PC-3 (cell line): ENCODE measurements at regions not wholly inside any gene's neighbourhood (a gene's known extent, or its start where the extent isn't known, plus 50 kb on each side); places are given as distances from the start of the nearest gene placed in this dataset.
A peak's percentile ranks its signal among the peaks of the same experiment; 100 is the strongest.

ENCODE experiments used
- ATAC-seq: fragments of 200-7000 bp; cut with Tn5 transposase; 2 replicates; pipeline ENCODE4 v1.9.1; 2020; ENCODE audit warnings: mild to moderate bottlenecking, moderate library complexity
- BruUV-seq: library from RNA; stranded (reverse); fragments of 400-500 nt; replicated peaks from 2 replicates; lab custom pipeline; 2021; lab: Mats Ljungman, UMichigan
- CTCF ChIA-PET: fragments of 300-600 bp; sonication (Branson Sonifier 250); formaldehyde crosslinking; loops from one replicate; lab custom pipeline; 2022; ENCODE audit warnings: antibody characterized with exemption; lab: Charles Lee
- POLR2A ChIA-PET: fragments of 300-600 bp; sonication (Branson Sonifier 250); formaldehyde crosslinking; loops from one replicate; lab custom pipeline; 2022; ENCODE audit warnings: antibody characterized with exemption; ENCODE audit not compliant: unreplicated experiment; lab: Charles Lee
- DNase-seq: peaks from one replicate; pipeline ENCODE4 v3.0.0-alpha.2; 2015
- H2AFZ ChIP-seq: fragments of 300-600 bp; sonication (generic); 2 replicates; pipeline ENCODE4 v1.6.0; 2016; ENCODE audit warnings: antibody characterized with exemption, low read length
- H3F3A ChIP-seq: fragments of 300-600 bp; sonication (generic); one replicate; pipeline ENCODE4 v1.6.0; 2017; ENCODE audit warnings: antibody characterized with exemption, low read length, control low read depth, mild to moderate bottlenecking; ENCODE audit not compliant: unreplicated experiment
- H3K27ac ChIP-seq: fragments of 300-600 bp; sonication (generic); 2 replicates; pipeline ENCODE4 v1.5.1; 2016; ENCODE audit warnings: mild to moderate bottlenecking, low read length
- H3K27me3 ChIP-seq: fragments of 300-600 bp; sonication (generic); 2 replicates; pipeline ENCODE4 v1.6.1; 2016; ENCODE audit warnings: low read length, mixed read lengths
- H3K36me3 ChIP-seq: fragments of 300-600 bp; sonication (generic); 2 replicates; pipeline ENCODE4 v1.6.1; 2016; ENCODE audit warnings: low read depth, mixed run types, low read length, mixed read lengths
- H3K4me1 ChIP-seq: fragments of 300-600 bp; sonication (generic); 2 replicates; pipeline ENCODE4 v1.5.1; 2016; ENCODE audit warnings: low read length; ENCODE audit not compliant: insufficient read depth
- H3K4me2 ChIP-seq: fragments of 300-600 bp; sonication (generic); 2 replicates; pipeline ENCODE4 v1.6.0; 2016; ENCODE audit warnings: low read length
- H3K4me3 ChIP-seq: fragments of 300-600 bp; sonication (generic); 2 replicates; pipeline ENCODE4 v1.5.1; 2016; ENCODE audit warnings: mild to moderate bottlenecking, low read length, mixed read lengths
- H3K79me2 ChIP-seq: fragments of 300-600 bp; sonication (generic); 2 replicates; pipeline ENCODE4 v1.6.1; 2017; ENCODE audit warnings: low read length, mixed read lengths
- H3K9ac ChIP-seq: fragments of 300-600 bp; sonication (generic); 2 replicates; pipeline ENCODE4 v1.6.0; 2016; ENCODE audit warnings: mild to moderate bottlenecking, low read length
- H3K9me2 ChIP-seq: fragments of 300-600 bp; sonication (generic); replicated peaks from 2 replicates; pipeline ENCODE4 v1.6.1; 2016; ENCODE audit warnings: mixed run types, low read length, mixed read lengths
- H3K9me3 ChIP-seq: fragments of 300-600 bp; sonication (generic); 2 replicates; pipeline ENCODE4 v1.6.1; 2016; ENCODE audit warnings: low read length, mixed read lengths
- H4K20me1 ChIP-seq: fragments of 300-600 bp; sonication (generic); 2 replicates; pipeline ENCODE4 v1.6.1; 2016; ENCODE audit warnings: low read length, mixed read lengths
- CTCF ChIP-seq: fragments of 300-600 bp; sonication (generic); conservative IDR thresholded peaks from 2 replicates; pipeline ENCODE4 v1.5.1; 2017; ENCODE audit warnings: antibody characterized with exemption, low read depth, mild to moderate bottlenecking, low read length
- EZH2 ChIP-seq: fragments of 300-600 bp; sonication (generic); IDR thresholded peaks from one replicate; pipeline ENCODE4 v1.6.1; 2017; ENCODE audit warnings: antibody characterized with exemption, mild to moderate bottlenecking, low read length; ENCODE audit not compliant: unreplicated experiment
- EZH2phosphoT487 ChIP-seq: fragments of 300-600 bp; sonication (generic); IDR thresholded peaks from 2 replicates; pipeline ENCODE4 v1.6.1; 2018; ENCODE audit warnings: mild to moderate bottlenecking, antibody characterized with exemption, low read length, borderline replicate concordance
- intact Hi-C: fragments of 100-400 bp; cut with micrococcal nuclease; formaldehyde crosslinking; loops from 2 replicates; pipeline ENCODE4 v1.9.0; 2023

- Histone ChIP-seq H3K4me2 (peak overlapping the region; percentile 52), H3K79me2 (no peaks in the 10 kb centered on the region), H3K27me3 (no peaks in the 10 kb centered on the region), H4K20me1 (no peaks in the 10 kb centered on the region), H3K9me2 (no peaks in the 10 kb centered on the region), H3K4me3 (peak overlapping the region; percentile 13; the same call in 1 of the 2 replicates), H3K27ac (peak overlapping the region; percentile 82), H3K4me1 (peaks cover 45% of the 10 kb centered on the region), H3K9me3 (no peaks in the 10 kb centered on the region), H2AFZ (peak overlapping the region; percentile 14; the same call in 1 of the 2 replicates), H3F3A (no peaks in the 10 kb centered on the region), H3K9ac (peak overlapping the region; percentile 26; the same call in 1 of the 2 replicates), H3K36me3 (no peaks in the 10 kb centered on the region)
- POLR2A ChIA-PET = interaction anchor here (0.5 kb wide), 1 partner anchor 18 kb away, joined by 4 read pairs; no protein-coding TSS in a partner anchor
- peak; percentile 96 for ATAC-seq
- BruUV-seq = no TSS peak
- intact Hi-C loops = loop anchor here (1.0 kb wide), 1 partner anchor 61 kb away; no protein-coding TSS in a partner anchor
- CTCF ChIA-PET = no interaction called here
- TF ChIP-seq EZH2phosphoT487 (no peak), EZH2 (no peak), CTCF (no peak)
- DNase-seq = peak; percentile 97
Measured at GRCh38 chr3:102299125-102299877, 135.5 kb upstream of the ZPLD1 start.

GRCh38 chr3:102301155-102301880 is 133.5 kb upstream of the ZPLD1 start:
- no peaks in the 10 kb centered on the region for H3K36me3 ChIP-seq
- 0 out of 2 replicates have a peak overlapping the region, but pooled peaks have one; percentile 6 for H3K4me2 ChIP-seq
- no peak overlapping the region for H3K9ac ChIP-seq
- no peaks in the 10 kb centered on the region for H3K27me3 ChIP-seq
- CTCF ChIA-PET = interaction anchor here (0.9 kb wide), 1 partner anchor 83 kb away, joined by 8 read pairs; no protein-coding TSS in a partner anchor
- H3K9me2 ChIP-seq = no peaks in the 10 kb centered on the region
- TF ChIP-seq EZH2phosphoT487 (no peak), CTCF (no peak), EZH2 (no peak)
- intact Hi-C loops = no loop called here
- POLR2A ChIA-PET = interaction anchor here (0.6 kb wide), 1 partner anchor 308 kb away, joined by 5 read pairs; no protein-coding TSS in a partner anchor
- H4K20me1 ChIP-seq = no peaks in the 10 kb centered on the region
- BruUV-seq = no TSS peak
- DNase-seq = peak; percentile 9
- peak overlapping the region; percentile 29; the same call in 1 of the 2 replicates for H2AFZ ChIP-seq
- H3K27ac ChIP-seq = no peak overlapping the region
- H3K4me1 ChIP-seq = peaks cover 45% of the 10 kb centered on the region
- H3K4me3 ChIP-seq = no peak overlapping the region
- no peaks in the 10 kb centered on the region for H3F3A ChIP-seq
- ATAC-seq = no peak
- no peaks in the 10 kb centered on the region for H3K79me2 ChIP-seq
- no peaks in the 10 kb centered on the region for H3K9me3 ChIP-seq
